HG03558 (cell line): ENCODE measurements at regions not wholly inside any gene's neighbourhood (a gene's known extent, or its start where the extent isn't known, plus 50 kb on each side); places are given as distances from the start of the nearest gene placed in this dataset.

ENCODE experiments used
- ATAC-seq: cut with Tn5 transposase; IDR thresholded peaks from one replicate; pipeline ENCODE4 v1.9.1; 2021; ENCODE audit warnings: moderate number of reproducible peaks; ENCODE audit not compliant: unreplicated experiment; ENCODE audit errors: extremely low read depth

- no peak for ATAC-seq
These were observed 50.2 kb upstream of the CTAGE1 start for GRCh38 chr18:22467760-22468553.

DNA sequence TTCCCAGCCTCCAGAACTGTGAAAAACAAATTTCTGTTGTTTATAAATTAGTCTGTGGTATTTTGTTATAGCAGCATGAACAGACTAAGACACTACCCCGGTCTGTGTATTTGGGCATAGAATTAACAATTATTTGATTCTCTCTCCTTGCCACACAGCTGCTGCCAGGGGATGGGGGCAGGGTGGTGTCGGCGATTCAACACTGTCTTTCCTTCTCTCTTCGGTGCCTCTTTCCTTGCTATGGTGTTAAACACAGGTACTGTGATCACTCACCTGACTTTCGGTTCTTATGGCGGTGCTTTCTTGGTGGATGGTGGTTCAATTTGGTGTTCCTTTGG, 50.8 kb upstream of the CTAGE1 start:
- ATAC-seq, result no peak

DNA sequence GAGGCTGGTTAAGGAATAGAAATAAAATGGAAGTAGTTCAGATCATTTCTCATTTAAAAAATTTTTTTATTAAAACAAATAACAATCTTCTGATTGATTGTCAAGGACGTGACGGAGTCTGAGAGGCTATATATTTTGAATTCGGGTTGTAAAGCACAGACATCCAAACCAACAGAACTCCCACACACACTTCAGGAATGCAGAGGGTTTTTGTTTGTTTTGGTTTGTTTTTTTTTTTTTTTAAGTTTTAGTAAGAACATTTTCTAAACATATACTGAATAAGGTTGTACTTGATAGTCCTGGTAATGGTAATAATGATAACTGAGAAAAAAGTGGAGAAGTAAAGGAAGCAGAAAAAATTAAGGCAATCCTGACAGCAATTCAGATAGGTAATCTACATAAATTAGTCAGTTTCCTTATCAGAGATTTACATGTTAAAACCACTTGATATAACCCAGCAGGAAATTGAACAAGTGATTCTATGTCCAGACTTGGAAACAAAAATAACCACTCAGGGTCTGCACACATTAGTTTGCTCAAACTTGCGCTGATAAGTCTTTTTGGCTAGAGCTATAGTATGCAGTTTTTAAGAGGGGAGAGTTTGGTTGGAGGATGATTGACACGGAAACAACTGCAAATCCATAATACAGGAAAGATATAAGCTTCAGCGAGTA, 51.5 kb upstream of the CTAGE1 start:
- no peak for ATAC-seq

GRCh38 chr18:22469926-22470247, 52.2 kb upstream of the CTAGE1 start:
- no peak for ATAC-seq

DNA sequence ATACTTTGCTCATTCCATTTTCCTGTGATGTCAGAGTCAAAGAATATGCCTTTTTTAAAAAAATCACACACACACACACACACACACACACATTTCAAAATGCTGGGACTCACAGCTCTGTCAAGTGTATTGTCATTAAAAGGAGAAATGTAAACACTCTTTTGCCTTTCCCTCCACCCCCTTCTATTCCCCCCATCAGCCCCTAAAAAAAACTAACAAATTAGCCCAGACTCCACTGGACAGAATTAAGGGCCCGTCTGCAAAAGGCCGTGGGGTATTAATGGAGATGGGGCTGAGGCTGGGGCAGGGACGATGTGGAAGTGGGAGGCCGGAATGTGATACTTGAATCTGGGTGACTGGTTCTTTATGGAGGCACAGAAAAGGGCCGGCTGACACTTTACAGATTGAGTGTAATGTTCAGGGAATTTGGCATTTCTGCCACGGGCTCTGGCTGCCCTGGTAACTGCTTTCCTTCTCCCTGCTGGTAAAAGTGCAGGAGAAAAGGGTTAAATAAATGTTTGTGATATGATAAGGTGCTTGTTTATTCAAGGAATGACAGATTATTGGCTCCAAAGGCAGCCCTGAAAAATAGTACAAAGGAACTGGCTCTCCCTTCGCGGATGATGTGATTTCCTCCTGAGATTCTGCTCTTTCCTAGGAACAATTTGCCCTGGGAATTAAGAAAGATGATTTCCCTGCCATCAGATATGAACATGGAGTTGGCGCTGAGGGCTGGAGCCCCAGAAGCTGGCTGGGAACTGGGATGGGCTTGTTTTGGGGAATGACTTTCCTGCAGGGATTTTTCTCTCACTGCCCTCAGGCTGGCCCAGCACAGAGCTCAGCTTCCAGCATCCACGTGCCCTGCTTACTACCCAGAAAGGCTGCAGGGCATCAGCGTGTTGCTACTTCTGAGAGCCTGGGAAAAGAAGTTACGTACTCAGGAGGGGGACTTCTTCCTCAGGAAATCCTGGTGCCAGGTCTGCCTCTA, 52.8 kb upstream of the CTAGE1 start:
- ATAC-seq, result no peak

DNA sequence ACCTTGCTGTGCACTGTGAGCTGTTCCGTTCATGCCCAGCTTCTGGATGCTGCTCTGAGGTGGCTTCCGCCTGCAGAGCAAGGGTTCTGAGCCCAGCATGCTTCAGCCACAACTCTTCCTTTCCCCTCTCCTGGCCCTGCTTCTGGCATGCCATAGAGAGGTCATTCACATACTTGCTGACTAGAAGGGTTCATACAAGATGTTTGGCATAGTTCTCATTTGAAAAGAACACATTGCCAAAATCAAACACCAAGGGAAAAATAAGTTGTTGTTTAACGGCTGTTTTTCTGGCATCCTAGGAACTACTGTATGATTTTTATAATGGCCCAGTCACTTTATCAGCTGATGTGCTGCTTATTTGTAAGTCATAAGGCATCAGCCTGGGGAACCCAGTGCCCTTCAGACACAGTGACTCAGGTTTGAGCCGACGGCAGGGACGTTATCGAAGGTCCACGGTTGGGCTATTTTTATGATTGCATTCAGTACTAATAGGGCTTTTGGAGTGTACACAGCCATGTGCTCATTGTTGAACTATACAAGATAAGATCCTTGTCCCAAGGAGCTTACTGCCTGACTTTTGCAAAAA, 53.9 kb upstream of the CTAGE1 start:
- ATAC-seq, result no peak

GRCh38 chr18:22473366-22473765, 55.7 kb upstream of the CTAGE1 start:
- ATAC-seq, result no peak

- no peak for ATAC-seq
These were observed 57.8 kb upstream of the CTAGE1 start for GRCh38 chr18:22475426-22476100.

- ATAC-seq, result no peak
These were observed 59.5 kb upstream of the CTAGE1 start for GRCh38 chr18:22477222-22477621.

DNA sequence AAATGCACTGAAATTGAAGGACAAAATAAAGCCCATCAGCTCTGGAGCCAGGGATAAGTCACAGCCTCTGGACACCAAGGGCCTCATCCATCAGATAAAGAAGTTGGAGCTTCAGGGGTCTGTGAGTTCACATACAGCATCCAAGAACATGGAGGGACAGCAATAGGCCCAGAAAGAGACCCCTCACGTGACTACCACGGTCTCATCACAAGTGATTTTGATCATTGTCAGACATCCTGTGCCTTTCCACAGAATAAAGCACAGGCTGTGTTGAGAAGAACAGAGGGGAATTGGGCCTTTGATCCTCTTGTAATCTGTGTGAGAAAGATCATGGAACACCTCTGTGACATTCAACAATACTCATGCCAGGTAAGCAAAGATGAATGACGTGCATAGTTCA, 65.2 kb upstream of the CTAGE1 start:
- ATAC-seq, result no peak

- no peak for ATAC-seq
These were observed 65.7 kb upstream of the CTAGE1 start for GRCh38 chr18:22483407-22483806.

GRCh38 chr18:22484471-22484870, 66.8 kb upstream of the CTAGE1 start:
- no peak for ATAC-seq

GRCh38 chr18:22485808-22486244, 68.1 kb upstream of the CTAGE1 start:
- no peak for ATAC-seq

- no peak for ATAC-seq
These were observed 69.0 kb upstream of the CTAGE1 start for GRCh38 chr18:22486667-22487066.

GRCh38 chr18:22488554-22488953, 70.8 kb upstream of the CTAGE1 start:
- no peak for ATAC-seq

DNA sequence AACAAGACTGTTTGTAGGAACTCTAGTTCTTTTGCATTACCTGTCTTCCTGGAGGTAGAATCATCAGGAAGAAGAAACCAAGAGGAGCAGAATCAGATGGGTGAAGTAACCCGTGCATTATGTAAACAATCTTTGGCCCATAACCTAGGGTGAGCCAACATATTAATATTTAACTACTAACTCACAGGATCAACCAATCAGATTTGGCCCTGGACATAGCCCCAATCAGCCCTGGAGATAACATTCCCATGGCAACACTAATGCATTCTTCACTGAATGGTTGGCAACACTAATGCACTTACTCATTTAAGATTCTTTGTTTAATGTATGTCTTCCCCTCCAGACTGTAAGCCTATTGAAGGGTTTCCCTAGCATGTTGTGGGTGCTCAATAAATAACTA, 72.0 kb upstream of the CTAGE1 start:
- ATAC-seq, result no peak

DNA sequence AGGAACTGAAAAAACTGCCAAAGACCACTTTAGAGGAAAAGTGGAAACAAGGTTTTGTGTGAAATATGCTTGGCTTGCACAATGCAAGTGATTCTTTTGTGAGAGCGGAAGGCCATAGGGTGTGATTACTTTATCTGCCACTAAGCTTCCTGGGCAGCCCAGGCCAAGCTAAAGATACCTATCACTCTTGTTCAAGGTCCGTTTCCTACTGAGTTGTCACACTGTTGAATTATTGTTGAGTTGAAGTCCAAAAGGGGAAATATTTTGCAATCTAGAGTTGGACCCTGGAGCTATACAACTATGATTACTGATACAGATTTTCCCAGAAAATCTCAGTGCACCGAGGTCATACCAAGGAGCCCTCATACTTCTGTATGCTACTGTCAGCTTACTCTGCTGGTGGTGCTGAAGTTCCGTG, 72.7 kb upstream of the CTAGE1 start:
- ATAC-seq, result no peak

DNA sequence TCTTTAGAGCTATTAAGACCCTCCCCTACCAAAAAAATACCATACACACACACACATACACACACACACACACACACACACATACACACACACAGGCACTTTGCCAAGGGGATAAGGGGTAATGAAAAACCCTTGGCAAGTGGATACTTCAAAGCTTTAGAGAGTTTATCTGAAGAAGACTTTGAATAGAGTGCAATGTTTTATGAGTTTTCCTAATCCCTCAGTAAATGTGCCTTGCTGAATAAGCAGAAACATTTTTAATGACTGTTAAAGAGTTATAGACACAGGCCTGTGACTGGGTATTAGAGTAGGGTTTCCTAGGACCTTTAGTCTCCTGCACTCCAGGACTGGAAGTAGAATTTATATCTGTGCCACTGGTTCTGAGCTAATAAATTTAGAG, 75.5 kb upstream of the CTAGE1 start:
- no peak for ATAC-seq

DNA sequence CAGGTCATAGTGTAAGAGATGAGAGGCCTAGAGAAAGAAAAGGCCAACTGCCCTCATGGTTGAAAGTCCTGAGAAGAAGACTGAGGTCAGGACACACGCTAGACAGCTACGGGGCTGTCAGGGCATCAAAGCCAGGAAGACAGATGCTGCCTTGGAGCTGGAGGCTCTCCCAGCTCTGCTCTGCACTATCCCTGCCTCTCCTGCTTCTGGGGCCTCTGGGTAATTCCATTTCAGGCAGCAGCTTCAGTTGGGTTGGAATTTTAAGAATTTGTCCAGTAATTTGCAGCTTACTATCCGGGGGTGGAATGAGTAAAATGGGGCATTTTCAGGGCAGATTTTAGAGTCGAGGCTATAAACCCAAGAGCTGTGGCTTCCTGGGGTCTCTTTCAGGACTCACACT, 76.2 kb upstream of the CTAGE1 start:
- no peak for ATAC-seq

- no peak for ATAC-seq
These were observed 77.1 kb upstream of the CTAGE1 start for GRCh38 chr18:22494771-22495170.
